Myocyte (in vitro differentiated cells): ENCODE measurements at regions not wholly inside any gene's neighbourhood (a gene's known extent, or its start where the extent isn't known, plus 50 kb on each side); places are given as distances from the start of the nearest gene placed in this dataset.

Source experiments
- DNase-seq: peaks from one replicate; pipeline ENCODE4 v3.0.0-alpha.2; 2012; ENCODE audit warnings: low read depth

- DNase-seq, result no peak
Measured at GRCh38 chr4:65839164-65839931, 169.1 kb upstream of the EPHA5 start.

GRCh38 chr4:65834707-65835106, 164.4 kb upstream of the EPHA5 start:
- no peak for DNase-seq

- no peak for DNase-seq
Measured at GRCh38 chr4:65831828-65832227, 161.5 kb upstream of the EPHA5 start.

DNA sequence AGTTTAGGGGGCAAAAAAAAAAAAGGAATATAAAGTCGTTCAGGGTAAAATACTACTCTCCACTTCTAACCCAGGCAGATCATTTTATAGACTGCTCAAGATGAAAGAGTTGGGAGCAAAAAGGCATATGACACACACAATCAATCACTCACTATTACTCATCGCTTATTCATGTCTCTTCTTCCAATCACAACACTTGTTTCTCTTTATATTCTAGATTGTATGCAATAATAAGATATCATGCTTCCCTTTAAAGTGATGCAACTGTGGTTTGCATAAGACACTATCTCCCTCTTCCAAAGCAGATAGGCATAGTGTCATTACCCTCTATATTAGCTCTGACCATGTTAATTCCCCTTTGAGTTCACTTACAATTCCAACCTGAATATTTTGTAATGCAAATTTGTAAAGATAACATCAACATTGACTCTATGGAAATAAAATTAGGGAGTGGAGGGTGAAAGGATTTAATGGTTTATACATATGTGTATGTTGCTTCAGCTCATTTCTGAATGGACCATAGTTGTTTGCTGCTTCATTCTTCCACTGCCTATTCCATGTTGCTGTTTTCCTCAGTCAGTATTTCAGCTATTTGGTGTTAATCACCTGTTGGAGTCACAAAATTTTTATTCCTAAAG, 154.9 kb upstream of the EPHA5 start:
- no peak for DNase-seq

DNA sequence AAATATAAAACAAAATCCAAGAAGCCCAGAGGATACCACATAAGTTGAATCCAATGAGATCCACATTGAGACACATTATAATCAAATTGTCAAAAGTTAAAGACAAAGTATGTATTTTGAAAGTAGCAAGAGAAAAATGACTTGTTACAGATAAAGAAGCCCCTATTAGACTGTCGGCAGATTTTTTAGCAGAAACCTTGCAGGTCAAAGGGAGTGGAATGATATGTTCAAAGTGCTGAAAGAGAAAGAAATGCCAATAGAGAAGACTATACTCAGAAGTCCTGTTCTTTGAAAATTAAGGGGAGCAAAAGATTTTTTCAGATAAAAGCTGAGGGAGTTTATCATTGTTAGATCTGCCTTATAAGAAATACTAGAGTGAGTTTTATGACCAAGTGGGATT, 148.9 kb upstream of the EPHA5 start:
- DNase-seq, result no peak

GRCh38 chr4:65805936-65806335, 135.6 kb upstream of the EPHA5 start:
- no peak for DNase-seq

- DNase-seq, result no peak
Measured at GRCh38 chr4:65799513-65799912, 129.2 kb upstream of the EPHA5 start.

GRCh38 chr4:65798498-65799127, 128.3 kb upstream of the EPHA5 start:
- no peak for DNase-seq

DNA sequence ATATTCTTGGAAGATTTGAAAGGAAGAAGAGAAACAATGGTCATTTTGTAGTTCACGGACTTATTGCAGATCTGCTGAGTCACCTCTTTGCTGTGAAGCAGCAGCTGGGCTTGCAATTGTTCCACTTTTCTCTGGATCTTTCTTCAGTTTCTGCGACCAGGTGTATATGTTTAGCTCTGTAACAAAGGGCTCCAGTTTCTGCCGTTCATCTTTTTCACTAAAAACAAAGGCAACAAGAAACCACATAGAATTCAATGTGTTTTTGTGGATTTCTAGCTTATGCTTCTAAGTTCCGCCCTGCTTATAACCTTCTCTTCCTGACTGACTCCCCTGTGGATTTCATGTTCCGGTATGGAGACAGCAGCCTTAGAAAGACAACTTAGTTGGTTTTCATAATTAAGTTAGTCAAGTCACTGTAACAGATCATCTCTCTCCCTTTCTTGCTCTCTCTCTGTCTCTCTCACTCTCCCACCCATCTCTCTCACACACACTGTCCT, 121.6 kb upstream of the EPHA5 start:
- DNase-seq, result peak; percentile 48

DNA sequence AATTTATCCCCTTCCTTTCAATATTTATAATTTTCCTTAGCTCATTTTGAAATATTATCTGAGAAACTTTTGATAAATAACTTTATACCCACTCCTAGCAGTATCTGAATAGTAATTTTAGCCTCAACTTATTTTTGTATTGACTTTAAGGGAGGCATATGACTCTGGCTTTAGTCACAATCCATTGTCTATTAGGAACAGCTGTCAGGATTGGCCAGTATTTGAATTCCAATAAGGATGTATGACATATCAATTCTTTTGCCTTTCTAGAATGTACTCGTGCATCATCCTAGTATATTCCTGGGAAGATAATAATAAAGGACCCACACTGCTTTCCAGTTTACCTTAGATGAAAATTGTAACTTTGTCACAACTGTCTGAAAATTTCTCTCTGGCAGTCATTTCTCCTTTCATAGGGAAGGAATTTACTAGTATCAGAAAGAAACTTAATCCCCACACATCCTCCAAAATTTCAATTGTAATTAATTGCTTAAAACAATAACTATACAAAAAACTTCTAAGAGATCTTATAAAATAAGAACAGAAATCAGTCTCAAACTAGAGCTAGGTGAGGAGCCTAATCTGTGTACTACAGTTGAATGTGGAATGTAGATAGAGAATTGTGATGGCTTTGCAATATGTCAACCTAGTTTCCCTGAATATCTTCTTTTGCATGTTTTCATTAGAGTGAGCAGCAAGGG, 121.0 kb upstream of the EPHA5 start:
- DNase-seq, result peak; percentile 14

- DNase-seq, result no peak
Measured at GRCh38 chr4:65789805-65790204, 119.5 kb upstream of the EPHA5 start.

GRCh38 chr4:65789341-65789740, 119.1 kb upstream of the EPHA5 start:
- no peak for DNase-seq

GRCh38 chr4:65777270-65777669, 107.0 kb upstream of the EPHA5 start:
- no peak for DNase-seq

GRCh38 chr4:65773636-65774035, 103.3 kb upstream of the EPHA5 start:
- DNase-seq, result no peak

- no peak for DNase-seq
Measured at GRCh38 chr4:65747386-65747785, 77.1 kb upstream of the EPHA5 start.

DNA sequence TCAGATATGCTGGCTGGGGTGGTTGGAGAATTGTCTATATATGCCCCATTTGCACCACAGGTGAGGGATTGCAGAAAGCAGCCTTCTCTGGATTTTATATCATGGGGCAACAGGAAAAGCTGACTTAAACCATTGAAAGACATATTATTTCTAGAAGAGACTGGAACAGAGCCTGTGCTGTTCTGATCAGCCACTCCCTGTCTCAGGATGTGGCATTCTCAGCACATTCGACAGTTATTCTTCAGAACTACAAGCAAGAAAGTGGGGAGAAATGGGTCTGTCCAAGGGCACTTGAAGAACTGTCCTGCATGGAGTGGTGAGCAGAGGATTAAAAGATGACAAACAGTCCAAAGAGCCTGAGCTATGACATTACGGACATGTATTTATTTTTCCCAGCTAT, 67.8 kb upstream of the EPHA5 start:
- DNase-seq, result no peak

GRCh38 chr4:65737672-65738071, 67.4 kb upstream of the EPHA5 start:
- no peak for DNase-seq

GRCh38 chr4:65724973-65725372, 54.7 kb upstream of the EPHA5 start:
- no peak for DNase-seq
